Neural cell (in vitro differentiated cells): ENCODE measurements at regions not wholly inside any gene's neighbourhood (a gene's known extent, or its start where the extent isn't known, plus 50 kb on each side); places are given as distances from the start of the nearest gene placed in this dataset.

Experiments
- CTCF ChIP-seq: fragments of 450-650 bp; IDR thresholded peaks from 2 replicates; pipeline ENCODE4 v1.5.1; 2014; ENCODE audit warnings: antibody characterized with exemption, mild to moderate bottlenecking, moderate library complexity; ENCODE audit not compliant: poor library complexity, severe bottlenecking
- EZH2 ChIP-seq: fragments of 200-600, 300-800 bp; shearing (Covaris generic), sonication (generic); IDR thresholded peaks from 2 replicates; pipeline ENCODE4 v1.6.1; 2014; ENCODE audit warnings: antibody characterized with exemption, low read length, borderline replicate concordance, mild to moderate bottlenecking; ENCODE audit not compliant: insufficient read depth, poor library complexity, severe bottlenecking
- POLR2AphosphoS5 ChIP-seq: IDR thresholded peaks from 2 replicates; pipeline ENCODE4 v1.6.1; 2012
- REST ChIP-seq: IDR thresholded peaks from 2 replicates; pipeline ENCODE4 v1.6.1; 2012; ENCODE audit warnings: borderline replicate concordance

GRCh38 chr13:53694814-53695532, 666.4 kb downstream of the OLFM4 start:
- no peak for TF ChIP-seq CTCF
- no peak for TF ChIP-seq POLR2AphosphoS5
- TF ChIP-seq EZH2 = no peak
- TF ChIP-seq REST = no peak
